GM18858 (cell line): ENCODE measurements at regions not wholly inside any gene's neighbourhood (a gene's known extent, or its start where the extent isn't known, plus 50 kb on each side); places are given as distances from the start of the nearest gene placed in this dataset.

Experiments used
- ATAC-seq: cut with Tn5 transposase; IDR thresholded peaks from one replicate; pipeline ENCODE4 v1.9.1; 2021; ENCODE audit not compliant: unreplicated experiment

DNA sequence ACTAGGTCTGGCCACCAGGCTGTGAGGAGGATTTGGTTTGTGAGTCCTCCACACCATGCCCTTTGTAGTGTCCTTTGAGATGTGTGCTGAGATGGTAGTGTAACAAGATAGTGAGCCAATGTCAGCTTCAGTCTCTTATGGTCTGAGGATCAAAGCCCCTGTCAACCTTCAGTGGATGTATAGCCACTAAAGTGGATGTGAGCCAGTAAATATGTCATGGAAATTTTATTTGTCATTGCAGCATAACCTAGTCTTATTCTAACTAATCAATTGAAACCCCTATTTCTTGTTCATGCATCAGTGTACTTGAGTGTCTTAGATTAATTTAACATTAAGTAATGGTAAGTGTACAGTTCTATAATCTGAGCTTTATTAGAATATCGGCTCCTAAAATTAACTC lies 51.0 kb upstream of the WAC start:
- ATAC-seq: no peak
